Neural progenitor cell (in vitro differentiated cells): ENCODE measurements at regions not wholly inside any gene's neighbourhood (a gene's known extent, or its start where the extent isn't known, plus 50 kb on each side); places are given as distances from the start of the nearest gene placed in this dataset.

Source experiments
- EZH2 ChIP-seq: fragments of 200-600 bp; sonication (generic); IDR thresholded peaks from 2 replicates; pipeline ENCODE4 v1.6.1; 2017; ENCODE audit warnings: antibody characterized with exemption, mild to moderate bottlenecking, moderate library complexity
- EZH2phosphoT487 ChIP-seq: fragments of 200-600 bp; sonication (generic); IDR thresholded peaks from 2 replicates; pipeline ENCODE4 v1.6.1; 2017; ENCODE audit warnings: antibody characterized with exemption
- TF ChIP-seq, protein P1 (sequence below): fragments of 200-600 bp; sonication (generic); IDR thresholded peaks from 2 replicates; pipeline ENCODE4 v1.5.1; 2017; ENCODE audit warnings: antibody characterized with exemption, mild to moderate bottlenecking

DNA sequence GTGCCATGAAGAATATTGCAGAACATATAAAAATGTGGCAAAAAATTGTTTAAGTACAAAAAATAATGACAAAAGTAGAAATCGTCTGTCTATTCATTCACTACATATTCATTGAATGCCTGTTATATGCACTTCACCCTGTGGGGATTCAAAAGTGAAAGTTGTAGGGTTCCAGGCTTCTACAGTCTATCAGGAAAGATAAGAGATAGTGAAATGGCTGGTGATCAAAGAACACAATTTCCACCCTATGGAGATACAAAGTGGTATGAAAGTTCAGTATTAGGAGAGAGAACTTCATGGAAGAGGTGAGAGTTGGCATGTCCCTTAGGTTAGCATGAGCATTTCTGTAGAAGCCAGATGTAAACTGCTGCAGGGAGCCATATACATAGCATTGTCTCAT is 127.0 kb upstream of the PMFBP1 start:
- TF ChIP-seq EZH2: no peak
- TF ChIP-seq, protein P1, sequence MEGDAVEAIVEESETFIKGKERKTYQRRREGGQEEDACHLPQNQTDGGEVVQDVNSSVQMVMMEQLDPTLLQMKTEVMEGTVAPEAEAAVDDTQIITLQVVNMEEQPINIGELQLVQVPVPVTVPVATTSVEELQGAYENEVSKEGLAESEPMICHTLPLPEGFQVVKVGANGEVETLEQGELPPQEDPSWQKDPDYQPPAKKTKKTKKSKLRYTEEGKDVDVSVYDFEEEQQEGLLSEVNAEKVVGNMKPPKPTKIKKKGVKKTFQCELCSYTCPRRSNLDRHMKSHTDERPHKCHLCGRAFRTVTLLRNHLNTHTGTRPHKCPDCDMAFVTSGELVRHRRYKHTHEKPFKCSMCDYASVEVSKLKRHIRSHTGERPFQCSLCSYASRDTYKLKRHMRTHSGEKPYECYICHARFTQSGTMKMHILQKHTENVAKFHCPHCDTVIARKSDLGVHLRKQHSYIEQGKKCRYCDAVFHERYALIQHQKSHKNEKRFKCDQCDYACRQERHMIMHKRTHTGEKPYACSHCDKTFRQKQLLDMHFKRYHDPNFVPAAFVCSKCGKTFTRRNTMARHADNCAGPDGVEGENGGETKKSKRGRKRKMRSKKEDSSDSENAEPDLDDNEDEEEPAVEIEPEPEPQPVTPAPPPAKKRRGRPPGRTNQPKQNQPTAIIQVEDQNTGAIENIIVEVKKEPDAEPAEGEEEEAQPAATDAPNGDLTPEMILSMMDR: no peak
- no peak for TF ChIP-seq EZH2phosphoT487
